Choroid plexus epithelial cell (primary cell): ENCODE measurements at regions not wholly inside any gene's neighbourhood (a gene's known extent, or its start where the extent isn't known, plus 50 kb on each side); places are given as distances from the start of the nearest gene placed in this dataset.
"Not testable (repeated sequence)": the region's sequence is repeated elsewhere in the genome, so short reads cannot be mapped to it uniquely, and the experiment has no call there.

ENCODE experiments used
- DNase-seq: peaks from one replicate; pipeline ENCODE4 v3.0.0-alpha.2; 2010; ENCODE audit warnings: low read depth
- H3K4me3 ChIP-seq: 2 replicates; pipeline ENCODE4 v1.5.1; 2011; ENCODE audit warnings: low read depth, mild to moderate bottlenecking, control low read depth, low read length, moderate library complexity
- CTCF ChIP-seq: conservative IDR thresholded peaks from 2 replicates; pipeline ENCODE4 v1.5.1; 2011; ENCODE audit warnings: low read depth, mild to moderate bottlenecking, control low read depth, inconsistent platforms, low read length, moderate library complexity

- no peak for TF ChIP-seq CTCF
- DNase-seq = no peak
- H3K4me3 ChIP-seq = no peak overlapping the region
Measured at GRCh38 chr2:144006139-144006538, 513.8 kb downstream of the ZEB2 start.

DNA sequence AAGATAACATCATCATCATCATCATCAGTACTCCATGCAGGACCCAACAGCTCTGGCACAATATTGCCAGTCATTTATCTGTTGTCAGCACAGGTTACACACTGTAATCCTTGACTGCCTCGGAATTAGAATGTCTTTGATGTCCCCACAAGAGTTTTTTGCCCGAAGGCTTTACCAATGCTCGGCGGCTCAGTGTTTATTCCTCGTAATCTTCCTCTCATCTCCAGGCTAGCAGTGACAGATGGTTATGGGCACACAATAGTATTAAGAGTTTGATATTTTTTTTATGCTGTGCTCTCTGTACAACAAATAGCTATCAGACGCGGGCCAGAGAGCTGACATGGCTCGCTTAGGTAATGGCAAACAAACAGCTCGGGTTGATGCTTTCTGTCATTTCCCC, 515.2 kb downstream of the ZEB2 start:
- no peak for DNase-seq
- no peak for TF ChIP-seq CTCF
- H3K4me3 ChIP-seq = no peak overlapping the region

GRCh38 chr2:144003460-144004075, 516.4 kb downstream of the ZEB2 start:
- TF ChIP-seq CTCF = no peak
- DNase-seq = no peak
- no peak overlapping the region for H3K4me3 ChIP-seq

DNA sequence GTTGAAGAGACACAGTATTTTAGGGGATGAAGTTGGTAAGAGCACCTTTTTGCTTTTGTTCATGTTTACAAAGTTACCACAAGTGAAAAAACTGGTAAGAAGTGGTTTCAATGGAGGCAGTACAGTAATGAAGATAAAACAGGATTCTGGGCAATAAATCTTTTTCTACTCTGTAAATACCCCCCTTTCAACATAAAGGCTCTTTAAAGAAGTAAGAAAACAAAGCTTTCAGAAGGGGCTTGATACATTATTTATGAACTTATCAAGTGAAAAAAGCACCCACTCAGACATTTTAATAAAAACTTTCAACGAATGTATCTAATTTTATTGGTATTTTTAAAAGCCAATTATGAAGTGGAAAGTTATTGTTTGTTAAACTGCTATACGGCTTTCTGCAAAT, 522.9 kb downstream of the ZEB2 start:
- H3K4me3 ChIP-seq = no peak overlapping the region
- TF ChIP-seq CTCF = no peak
- DNase-seq = no peak

DNA sequence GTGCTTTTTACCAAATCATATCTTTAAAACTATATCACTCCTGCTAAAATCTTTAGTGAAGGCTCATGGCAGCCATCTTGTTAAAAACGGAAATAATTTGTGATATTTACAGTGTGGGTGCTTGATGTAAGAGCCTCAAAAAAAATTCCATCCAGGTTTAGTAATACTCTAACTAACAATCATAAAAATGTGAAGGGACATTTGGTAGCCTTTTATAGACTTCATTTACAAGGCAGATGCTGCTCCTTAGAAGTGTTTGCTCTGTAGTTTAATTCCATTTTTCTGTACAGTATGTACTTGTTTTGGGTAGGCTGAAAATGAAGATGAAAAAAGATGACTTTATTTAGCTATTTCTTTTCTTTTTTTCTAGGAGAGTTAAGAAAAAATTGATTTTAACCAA, 525.0 kb downstream of the ZEB2 start:
- no peak for TF ChIP-seq CTCF
- no peak overlapping the region for H3K4me3 ChIP-seq
- DNase-seq = no peak

DNA sequence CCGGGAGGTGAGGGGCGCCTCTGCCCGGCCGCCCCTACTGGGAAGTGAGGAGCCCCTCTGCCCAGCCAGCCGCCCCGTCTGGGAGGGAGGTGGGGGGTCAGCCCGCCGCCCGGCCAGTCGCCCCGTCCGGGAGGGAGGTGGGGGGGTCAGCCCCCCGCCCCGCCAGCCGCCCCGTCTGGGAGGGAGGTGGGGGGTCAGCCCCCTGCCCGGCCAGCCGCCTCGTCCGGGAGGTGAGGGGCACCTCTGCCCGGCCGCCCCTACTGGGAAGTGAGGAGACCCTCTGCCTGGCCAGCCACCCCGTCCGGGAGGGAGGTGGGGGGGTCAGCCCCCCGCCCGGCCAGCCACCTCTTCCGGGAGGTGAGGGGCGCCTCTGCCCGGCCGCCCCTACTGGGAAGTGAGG, 528.3 kb downstream of the ZEB2 start:
- not testable (repeated sequence) for DNase-seq, H3K4me3 ChIP-seq

DNA sequence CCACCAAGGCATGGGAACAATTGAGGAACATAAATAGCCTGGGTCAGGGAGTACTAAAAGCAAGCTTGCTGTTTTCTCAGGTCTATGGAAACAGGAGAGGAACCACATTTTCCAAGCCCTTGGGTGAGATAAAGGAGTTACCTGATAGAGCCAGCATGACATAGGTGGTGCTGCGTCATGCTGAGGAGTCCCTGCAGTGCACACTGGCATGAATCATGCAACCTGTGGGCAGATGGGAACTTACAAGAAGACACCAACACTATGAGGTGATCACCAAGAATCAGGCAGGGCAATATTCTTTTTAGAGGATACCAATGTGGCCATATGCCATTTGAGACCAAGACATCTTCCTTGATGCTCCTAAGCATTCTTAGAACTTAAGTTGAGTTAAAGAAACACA, 531.8 kb downstream of the ZEB2 start:
- no peak for DNase-seq
- H3K4me3 ChIP-seq = no peak overlapping the region
- no peak for TF ChIP-seq CTCF

DNA sequence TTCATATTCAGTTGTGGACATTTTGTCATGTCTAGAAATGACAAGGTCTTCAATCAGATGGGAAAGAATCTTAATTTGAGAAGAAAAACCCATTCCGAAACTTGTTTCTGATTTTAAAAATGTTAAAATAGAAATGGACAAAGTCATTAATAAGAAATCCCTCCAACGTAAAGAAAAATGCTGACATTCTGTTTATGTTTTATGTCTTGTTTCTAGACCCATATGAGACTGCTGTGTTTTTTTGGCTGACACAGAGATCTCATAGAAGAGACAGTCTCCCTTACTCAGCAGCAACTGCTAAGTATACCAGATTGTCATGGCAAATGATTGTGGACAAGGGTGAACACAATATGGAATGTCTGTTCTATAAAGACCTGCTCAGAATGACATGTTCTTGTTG, 538.5 kb downstream of the ZEB2 start:
- H3K4me3 ChIP-seq = no peak overlapping the region
- TF ChIP-seq CTCF = no peak
- no peak for DNase-seq
